C1 segment of cervical spinal cord (tissue), 14 donors: ENCODE measurements at regions not wholly inside any gene's neighbourhood (a gene's known extent, or its start where the extent isn't known, plus 50 kb on each side); places are given as distances from the start of the nearest gene placed in this dataset.

Experiments
- DNase-seq, 14 donors: peaks; one replicate each; lab custom pipeline; 2025; lab: John Stamatoyannopoulos, UW

GRCh38 chr1:114342376-114342775 is 168.6 kb downstream of the TRIM33 start:
- no peak for DNase-seq

- no peak for DNase-seq
Measured at GRCh38 chr1:114341856-114342255, 169.1 kb downstream of the TRIM33 start.

DNA sequence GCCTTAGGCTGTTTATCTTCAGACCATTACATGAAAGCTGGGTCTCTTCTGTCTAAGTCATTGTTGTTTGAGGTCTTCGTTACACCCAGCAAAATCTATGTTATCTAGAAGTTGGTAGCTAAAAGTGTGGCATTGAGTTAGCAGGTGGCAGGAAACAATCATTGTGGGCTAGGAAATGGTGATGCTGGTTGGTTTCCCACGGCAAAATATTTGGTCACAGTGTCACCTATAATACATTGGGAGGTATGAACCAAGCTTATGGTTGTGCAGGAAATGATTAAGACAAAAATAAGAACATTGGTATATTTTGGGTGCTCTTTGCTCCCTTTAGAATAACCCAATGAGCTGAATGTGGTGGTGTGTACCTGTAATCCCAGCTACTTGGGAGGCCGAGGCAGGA is 169.7 kb downstream of the TRIM33 start:
- DNase-seq, result no peak

GRCh38 chr1:114340892-114341291 is 170.1 kb downstream of the TRIM33 start:
- DNase-seq, result no peak

DNA sequence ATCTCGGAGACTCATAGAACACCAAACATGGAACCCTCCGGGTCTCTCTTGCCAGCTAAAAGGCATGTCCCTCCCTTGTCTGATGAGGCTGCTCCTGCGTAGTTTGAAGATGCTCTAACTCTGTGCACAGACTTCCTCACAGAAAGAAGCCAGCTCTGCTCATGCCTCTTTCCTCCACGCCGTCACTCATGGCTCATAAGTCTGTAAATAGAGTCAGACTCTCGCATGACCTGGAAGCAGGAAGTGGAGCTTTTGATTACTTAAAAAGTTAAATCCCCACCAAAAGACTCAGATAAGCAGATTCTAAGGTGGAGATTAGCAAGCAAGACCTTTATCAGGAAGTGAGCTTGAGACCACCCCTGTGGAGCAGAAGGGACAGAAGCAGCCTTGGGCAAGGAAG is 171.6 kb downstream of the TRIM33 start:
- no peak for DNase-seq

DNA sequence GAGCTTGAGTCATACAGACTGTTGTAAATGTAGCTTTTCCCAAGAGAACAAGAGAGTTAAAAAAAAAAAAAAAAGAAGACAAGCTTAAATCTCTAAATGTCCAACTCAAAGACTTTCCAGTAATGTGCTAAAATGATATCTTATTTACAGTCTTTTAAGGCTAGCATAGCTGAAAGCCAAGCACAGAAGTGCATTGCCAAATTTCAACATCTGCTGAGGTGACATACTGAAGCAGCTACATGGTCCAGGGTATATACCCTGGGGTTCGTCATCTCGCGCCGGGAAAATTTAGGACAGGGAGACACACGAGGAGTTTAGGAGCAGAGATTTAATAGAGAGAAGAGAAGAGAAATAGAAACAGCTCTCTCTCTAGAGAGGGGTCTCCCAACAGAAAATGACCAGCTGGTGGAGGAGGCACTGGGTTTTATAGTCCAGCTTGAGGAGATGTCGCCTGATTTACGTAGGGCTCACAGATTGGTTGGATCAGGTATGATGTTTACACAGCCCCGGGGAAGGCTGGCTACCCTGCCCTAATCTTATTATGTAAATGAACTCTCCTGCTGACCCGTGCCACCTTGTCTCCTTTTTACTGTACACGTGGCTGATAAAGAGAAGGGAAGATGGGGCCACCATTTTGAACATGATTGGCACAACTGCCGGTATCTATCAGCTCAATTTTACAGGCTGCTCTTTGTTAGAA is 172.7 kb downstream of the TRIM33 start:
- no peak for DNase-seq

DNA sequence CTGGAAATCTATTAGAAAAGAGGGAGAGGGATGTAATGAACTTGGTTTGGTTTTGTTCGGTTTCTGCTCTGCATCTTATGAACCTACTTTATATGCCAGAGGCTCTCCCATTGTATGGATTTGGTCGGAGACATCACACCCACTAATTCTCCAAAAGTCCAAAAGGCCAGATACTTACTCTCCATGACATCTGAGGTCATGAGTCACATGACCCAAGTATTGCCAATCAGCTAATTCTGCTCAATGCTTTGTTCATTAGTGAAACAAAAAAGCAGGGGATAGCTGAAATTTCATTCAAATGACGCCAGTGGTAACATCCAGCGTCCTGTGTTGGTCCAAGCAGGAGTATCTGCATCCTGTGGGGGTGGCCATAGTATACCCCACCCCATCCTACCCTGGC is 173.6 kb downstream of the TRIM33 start:
- no peak for DNase-seq

DNA sequence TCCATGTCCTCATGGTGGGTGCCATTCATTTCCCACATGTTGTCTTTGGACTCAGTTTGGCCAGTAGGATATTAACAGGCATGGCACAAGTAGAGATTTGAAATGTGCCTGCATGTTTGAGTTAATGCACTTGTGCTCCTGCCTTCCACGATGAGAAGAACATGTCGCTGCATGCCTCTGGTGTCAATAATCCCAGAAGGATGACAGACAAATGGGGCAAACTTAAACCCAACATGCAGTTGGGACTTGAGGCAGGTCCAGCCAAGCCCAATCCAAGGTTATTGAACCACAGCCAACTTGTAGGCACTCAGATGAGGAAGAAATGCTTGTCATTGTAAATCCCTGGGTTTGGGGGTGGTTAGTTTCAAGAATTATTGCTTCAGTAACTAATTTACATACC is 174.6 kb downstream of the TRIM33 start:
- DNase-seq, result no peak

GRCh38 chr1:114335273-114335672 is 175.7 kb downstream of the TRIM33 start:
- no peak for DNase-seq

DNA sequence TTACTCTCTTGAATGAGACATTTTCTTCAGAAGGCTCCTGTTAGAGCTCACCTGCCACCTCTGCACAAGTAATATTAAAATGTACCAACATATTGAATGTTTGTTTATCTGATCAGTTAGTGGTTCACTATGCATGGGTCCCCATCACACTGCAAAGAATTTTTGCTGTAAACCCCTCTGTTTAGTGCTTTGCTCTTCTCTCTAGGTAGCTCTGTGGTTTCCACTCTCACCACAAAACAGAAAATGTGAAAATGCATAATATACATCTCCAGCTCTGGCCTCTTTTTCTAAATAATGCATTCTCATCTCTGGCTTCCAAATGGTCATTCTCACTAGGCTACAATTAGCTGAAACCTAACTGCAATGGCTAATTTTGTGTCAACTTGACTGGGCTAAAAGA is 176.7 kb downstream of the TRIM33 start:
- no peak for DNase-seq

DNA sequence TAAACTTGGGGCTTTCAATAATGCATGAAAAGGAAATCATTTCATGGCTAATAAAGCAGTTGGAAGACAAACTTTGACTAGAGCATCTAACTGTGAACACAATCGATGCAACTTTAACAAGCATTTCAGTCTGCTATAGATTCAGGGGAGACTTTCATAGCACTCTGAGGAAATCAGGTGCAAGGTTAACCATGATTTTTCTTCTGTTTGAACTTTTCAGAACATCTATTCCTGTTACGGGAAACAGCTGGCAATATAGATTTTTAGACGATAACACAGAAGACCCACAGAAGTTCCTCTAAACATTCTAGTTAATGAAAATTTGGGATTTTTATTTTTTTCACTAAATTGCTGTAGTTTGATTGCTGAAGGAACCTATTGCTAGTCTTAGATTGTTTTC is 177.3 kb downstream of the TRIM33 start:
- no peak for DNase-seq

- DNase-seq, result no peak
Measured at GRCh38 chr1:114331936-114332335, 178.3 kb upstream of the SYT6 start.

- no peak for DNase-seq
Measured at GRCh38 chr1:114330451-114330983, 176.8 kb upstream of the SYT6 start.

- DNase-seq, result no peak
Measured at GRCh38 chr1:114328361-114328904, 174.8 kb upstream of the SYT6 start.

DNA sequence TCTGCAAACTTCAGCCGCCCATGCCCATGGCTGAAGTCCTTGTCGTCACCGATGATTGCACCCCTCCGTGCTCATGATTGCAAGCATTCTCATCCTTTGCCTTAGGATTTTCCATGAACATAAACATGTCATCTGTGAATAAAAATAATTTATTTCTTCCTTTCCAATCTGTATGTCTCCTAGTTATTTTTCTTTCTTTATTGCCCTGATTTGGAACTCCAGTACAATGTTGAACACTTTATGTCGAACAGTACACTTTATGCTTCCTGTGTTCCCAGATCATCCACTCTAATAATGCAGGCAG is 170.9 kb upstream of the SYT6 start:
- DNase-seq, result no peak

DNA sequence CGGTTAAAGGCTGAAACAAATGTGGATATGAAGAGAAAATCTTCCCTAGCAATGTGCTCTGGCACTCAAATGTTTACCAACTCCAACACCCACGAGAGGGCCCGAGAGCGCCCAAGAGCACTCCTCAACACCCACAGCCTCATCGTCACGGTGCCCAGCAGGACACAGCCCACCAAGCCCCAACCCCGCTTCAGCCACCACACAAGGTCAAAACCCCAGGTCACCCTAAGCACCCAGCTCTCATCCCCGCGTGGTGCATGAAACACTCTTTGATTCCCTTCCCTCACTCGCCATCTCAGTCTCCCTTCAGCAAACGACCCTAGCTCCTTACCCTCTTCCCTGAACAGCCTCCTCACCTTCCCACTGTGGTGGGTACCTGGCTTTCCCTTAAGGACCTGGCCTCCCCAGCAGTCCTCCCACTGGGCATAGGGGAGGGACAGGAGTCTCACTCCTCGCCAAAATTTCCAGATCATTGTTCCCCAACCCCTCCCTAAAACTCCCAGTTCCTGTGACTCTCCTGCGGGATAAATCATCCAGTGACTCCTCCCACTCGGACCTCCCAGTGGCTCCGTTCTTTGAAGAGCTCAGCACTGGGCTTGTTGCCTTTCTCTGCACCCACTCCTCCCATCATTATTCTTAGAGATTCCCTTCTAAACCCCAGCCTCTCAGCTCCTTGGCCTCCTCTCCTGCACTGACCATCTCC is 170.4 kb upstream of the SYT6 start:
- DNase-seq, result no peak

DNA sequence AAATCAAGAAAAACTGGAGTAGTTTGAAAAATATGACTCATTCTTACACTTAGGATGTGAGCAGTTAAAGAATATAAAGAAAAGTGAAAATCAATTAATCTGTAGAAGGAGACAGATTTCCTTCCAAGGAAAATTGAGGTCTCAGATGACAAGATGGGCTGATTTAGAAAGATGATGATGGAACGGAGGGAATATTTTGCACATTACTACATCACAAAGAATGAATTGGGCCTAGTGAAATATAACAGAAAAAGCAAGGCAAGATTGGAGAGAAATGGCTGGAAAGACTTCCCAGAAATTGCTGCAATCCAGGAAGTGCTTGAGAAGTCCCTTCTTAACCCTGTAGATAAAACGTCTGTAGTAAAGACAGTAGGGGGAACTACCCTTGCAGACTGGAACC is 169.1 kb upstream of the SYT6 start:
- no peak for DNase-seq

DNA sequence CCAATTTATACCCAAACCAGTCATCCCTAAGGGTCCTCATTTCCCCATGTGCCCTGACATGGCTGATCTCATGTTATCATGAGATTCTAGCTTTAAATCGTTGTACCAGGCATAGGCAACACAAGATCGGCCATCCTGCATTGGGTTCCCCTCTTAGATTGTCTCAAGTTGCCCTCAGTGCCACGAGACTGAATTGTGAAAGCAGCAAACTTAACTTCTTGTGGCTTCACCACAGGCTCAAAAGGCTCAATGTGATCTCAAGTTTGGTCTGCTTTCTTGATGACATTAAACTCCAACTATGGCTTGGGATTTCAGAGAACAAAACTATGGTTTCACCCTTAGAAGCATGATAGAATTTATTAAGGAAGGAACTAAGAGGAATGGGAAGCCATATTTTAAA is 168.5 kb upstream of the SYT6 start:
- DNase-seq, result no peak

DNA sequence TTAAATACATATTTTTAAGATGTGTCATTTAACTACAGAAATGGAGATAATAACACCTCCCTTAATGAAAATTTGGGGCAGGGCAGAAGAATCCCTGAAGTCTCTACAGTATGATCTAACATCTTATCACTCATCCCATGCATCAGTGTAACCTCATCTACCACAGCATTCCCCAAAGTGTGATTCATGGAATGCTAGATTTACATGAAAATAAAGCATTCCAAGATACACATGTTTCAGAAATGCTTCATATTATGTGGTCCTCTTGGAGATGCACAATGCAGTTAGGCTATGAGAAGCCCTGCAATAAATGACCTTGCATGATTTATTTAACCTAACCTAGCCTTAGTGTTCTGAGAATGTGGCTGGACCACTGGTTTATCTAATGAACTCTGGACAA is 166.9 kb upstream of the SYT6 start:
- DNase-seq, result no peak

GRCh38 chr1:114319418-114319817 is 165.7 kb upstream of the SYT6 start:
- no peak for DNase-seq

GRCh38 chr1:114318961-114319360 is 165.3 kb upstream of the SYT6 start:
- DNase-seq, result no peak

DNA sequence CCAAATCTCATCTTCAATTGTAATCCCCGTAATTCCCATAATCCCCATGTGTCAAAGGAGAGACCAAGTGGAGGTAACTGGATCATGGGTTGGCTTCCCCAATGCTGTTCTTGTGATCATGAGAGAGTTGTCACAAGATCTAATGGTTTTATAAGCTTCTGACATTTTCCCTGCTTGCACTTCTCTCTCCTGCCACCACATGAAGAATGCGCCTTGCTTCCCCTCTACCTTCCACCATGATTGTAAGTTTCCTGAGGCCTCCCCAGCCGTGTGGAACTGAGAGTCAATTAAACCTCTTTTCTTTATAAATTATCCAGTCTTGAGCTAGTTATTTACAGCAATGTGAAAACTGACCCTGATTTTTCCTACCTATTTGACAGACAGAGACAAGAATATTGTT is 162.5 kb upstream of the SYT6 start:
- DNase-seq, result no peak

DNA sequence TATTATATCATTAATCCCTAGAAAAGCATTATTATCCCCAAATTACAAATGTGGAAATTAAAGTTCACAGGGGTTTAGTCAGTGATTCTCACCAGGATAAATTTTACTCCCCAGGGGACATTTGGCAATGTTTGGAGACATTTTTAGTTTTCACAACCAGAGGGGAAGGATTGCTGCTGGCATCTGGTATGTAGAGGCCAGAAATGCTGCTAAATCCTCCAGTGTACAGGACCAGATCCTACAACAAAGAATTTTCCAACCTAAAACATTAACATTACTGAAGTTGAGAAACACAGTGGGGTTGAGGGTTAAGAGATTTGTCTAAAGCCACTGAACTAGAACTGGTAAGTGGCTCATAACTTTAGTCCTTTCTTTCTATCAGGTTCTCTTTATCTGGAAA is 162.0 kb upstream of the SYT6 start:
- no peak for DNase-seq
